ENCODE measurements at regions not wholly inside any gene's neighbourhood (a gene's known extent, or its start where the extent isn't known, plus 50 kb on each side); places are given as distances from the start of the nearest gene placed in this dataset.

DNA sequence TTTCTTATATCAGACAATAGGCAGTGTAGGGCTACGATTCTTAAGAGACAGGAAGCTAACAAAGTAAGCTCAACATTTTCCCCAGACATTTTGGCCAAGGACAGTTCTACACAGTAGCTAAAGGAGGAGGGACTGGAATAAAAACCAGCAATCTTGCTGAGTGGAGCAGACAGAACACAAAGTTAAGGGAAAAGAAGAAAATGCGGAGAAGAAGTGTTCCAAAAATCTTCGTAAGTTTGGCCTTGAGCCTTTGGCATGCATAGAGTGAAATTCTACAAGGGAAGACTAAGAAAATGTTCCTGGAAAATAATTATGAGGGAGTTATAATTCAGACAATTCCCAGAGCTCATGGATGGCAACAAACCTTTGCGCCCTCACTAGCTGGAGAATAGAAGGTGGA is 748.0 kb upstream of the CTNND2 start:
- no peak for ATAC-seq (replicated peaks in 6 of 8)
- Histone ChIP-seq H3K4me3 (no peak overlapping the region), H3K27ac (no peak overlapping the region), H3K4me1 (replicated peaks in 1 of 2) (no peaks in the 10 kb centered on the region)
- WGBS, 10 experiments: 20 to 100% (median 85%) methylated on average over 2 to 4 of the region's 4 CpGs
- in situ Hi-C loops (cut with MboI; ENCODE audit: low pct_unique_long_range_greater_than_20kb in 2 of 9, low sequenced_read_pairs in 9 of 9, unreplicated experiment in 9 of 9): no loop called here

DNA sequence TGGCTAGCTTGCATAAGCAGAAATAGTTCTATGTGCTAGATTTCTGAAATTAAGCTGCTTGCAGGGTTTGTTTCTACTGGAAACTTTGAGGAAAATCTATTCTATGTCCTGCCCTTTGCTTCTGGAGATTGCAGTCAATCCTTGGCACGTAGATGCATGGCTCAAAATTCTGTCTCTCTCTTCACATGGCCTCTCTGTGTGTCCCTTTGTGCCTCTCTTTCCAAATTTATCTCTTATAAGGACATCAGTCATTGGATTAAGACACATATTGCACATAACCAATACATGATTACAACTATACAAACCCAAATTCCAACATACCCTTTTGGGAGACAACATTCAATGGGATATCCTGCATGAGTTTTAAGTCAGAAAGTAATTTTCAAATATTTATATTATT is 744.3 kb upstream of the CTNND2 start:
- H3K4me3 ChIP-seq: no peak overlapping the region
- in situ Hi-C loops (cut with MboI; ENCODE audit: low pct_unique_long_range_greater_than_20kb in 2 of 9, low sequenced_read_pairs in 9 of 9, unreplicated experiment in 9 of 9): no loop called here
- 0 to 100% (median 38%) methylated on average over 1 of the region's 1 CpG; no CpG with 5 or more reads in 3 of the 10 experiments for WGBS, 10 experiments
- ATAC-seq (replicated peaks in 6 of 8): no peak
- H3K4me1 ChIP-seq (replicated peaks in 1 of 2): peaks cover 0 to 7% of the 10 kb centered on the region in 2 donors
- no peak overlapping the region for H3K27ac ChIP-seq

GRCh38 chr5:12647613-12648012 is 743.4 kb upstream of the CTNND2 start:
- in situ Hi-C loops (cut with MboI; ENCODE audit: low pct_unique_long_range_greater_than_20kb in 2 of 9, low sequenced_read_pairs in 9 of 9, unreplicated experiment in 9 of 9): no loop called here
- Histone ChIP-seq H3K27ac (no peak overlapping the region), H3K4me3 (no peak overlapping the region), H3K4me1 (replicated peaks in 1 of 2) (peaks cover 0 to 7% of the 10 kb centered on the region in 2 donors)
- WGBS, 10 experiments: 0 to 100% (median 83%) methylated on average over 1 to 4 of the region's 4 CpGs; no CpG with 5 or more reads in 3 of the 10 experiments
- ATAC-seq (replicated peaks in 6 of 8): no peak

- in situ Hi-C loops (cut with MboI; ENCODE audit: low pct_unique_long_range_greater_than_20kb in 2 of 9, low sequenced_read_pairs in 9 of 9, unreplicated experiment in 9 of 9): no loop called here
- peaks cover 0 to 7% of the 10 kb centered on the region in 2 donors for H3K4me1 ChIP-seq (replicated peaks in 1 of 2)
- ATAC-seq (replicated peaks in 6 of 8): peak in 1 of 8 experiments; percentile 36
- H3K27ac ChIP-seq: no peak overlapping the region
- H3K4me3 ChIP-seq: no peak overlapping the region
Observed at GRCh38 chr5:12645582-12645981, 741.3 kb upstream of the CTNND2 start.

GRCh38 chr5:12636209-12636608 is 732.0 kb upstream of the CTNND2 start:
- WGBS, 10 experiments: 0 to 100% (median 82%) methylated on average over 2 to 5 of the region's 5 CpGs; no CpG with 5 or more reads in 1 of the 10 experiments
- no peak overlapping the region for H3K4me3 ChIP-seq
- no peaks in the 10 kb centered on the region for H3K4me1 ChIP-seq (replicated peaks in 1 of 2)
- no peak for ATAC-seq (replicated peaks in 6 of 8)
- no peak overlapping the region for H3K27ac ChIP-seq
- in situ Hi-C loops (cut with MboI; ENCODE audit: low pct_unique_long_range_greater_than_20kb in 2 of 9, low sequenced_read_pairs in 9 of 9, unreplicated experiment in 9 of 9): no loop called here

GRCh38 chr5:12626556-12626955 is 722.3 kb upstream of the CTNND2 start:
- Histone ChIP-seq H3K4me3 (no peak overlapping the region), H3K27ac (no peak overlapping the region), H3K4me1 (replicated peaks in 1 of 2) (no peaks in the 10 kb centered on the region)
- WGBS, 10 experiments: 47 to 100% (median 80%) methylated on average over 1 to 4 of the region's 5 CpGs; no CpG with 5 or more reads in 3 of the 10 experiments
- in situ Hi-C loops (cut with MboI; ENCODE audit: low pct_unique_long_range_greater_than_20kb in 2 of 9, low sequenced_read_pairs in 9 of 9, unreplicated experiment in 9 of 9): no loop called here
- ATAC-seq (replicated peaks in 6 of 8): no peak

- 5 to 100% (median 80%) methylated on average over 1 to 8 of the region's 8 CpGs; no CpG with 5 or more reads in 2 of the 10 experiments for WGBS, 10 experiments
- ATAC-seq (replicated peaks in 6 of 8): no peak
- H3K4me1 ChIP-seq (replicated peaks in 1 of 2): no peaks in the 10 kb centered on the region
- in situ Hi-C loops (cut with MboI; ENCODE audit: low pct_unique_long_range_greater_than_20kb in 2 of 9, low sequenced_read_pairs in 9 of 9, unreplicated experiment in 9 of 9): no loop called here
- H3K27ac ChIP-seq: no peak overlapping the region
- H3K4me3 ChIP-seq: no peak overlapping the region
Observed at GRCh38 chr5:12625667-12626263, 721.5 kb upstream of the CTNND2 start.

- Histone ChIP-seq H3K27ac (no peak overlapping the region), H3K4me3 (no peak overlapping the region), H3K4me1 (replicated peaks in 1 of 2) (no peaks in the 10 kb centered on the region)
- WGBS, 10 experiments: 0 to 100% (median 83%) methylated on average over 1 to 3 of the region's 4 CpGs; no CpG with 5 or more reads in 2 of the 10 experiments
- in situ Hi-C loops (cut with MboI; ENCODE audit: low pct_unique_long_range_greater_than_20kb in 2 of 9, low sequenced_read_pairs in 9 of 9, unreplicated experiment in 9 of 9): no loop called here
- ATAC-seq (replicated peaks in 6 of 8): no peak
Observed at GRCh38 chr5:12624776-12625560, 720.7 kb upstream of the CTNND2 start.

DNA sequence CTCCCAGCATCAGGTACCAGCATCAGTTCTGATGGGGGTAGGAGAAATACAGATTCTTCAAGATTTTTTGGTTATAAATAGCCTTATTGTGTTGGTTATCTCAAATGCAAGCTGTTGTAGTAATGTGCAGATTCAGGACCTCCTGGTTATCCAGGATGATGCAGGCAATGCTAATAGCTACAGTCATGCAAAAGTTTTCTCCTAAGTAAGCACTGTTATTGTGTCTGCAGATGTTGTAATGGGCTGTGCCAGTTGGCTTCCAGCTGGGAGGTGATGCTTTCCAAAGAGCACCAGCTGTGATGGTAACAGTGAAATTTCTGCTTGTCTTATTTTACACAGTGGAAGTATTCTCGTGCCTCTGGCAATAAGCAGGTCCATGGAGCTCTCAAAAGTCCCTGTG is 719.2 kb upstream of the CTNND2 start:
- H3K4me3 ChIP-seq: no peak overlapping the region
- 0 to 22% (median 17%) methylated on average over 1 of the region's 1 CpG; no CpG with 5 or more reads in 6 of the 10 experiments for WGBS, 10 experiments
- no peak overlapping the region for H3K27ac ChIP-seq
- in situ Hi-C loops (cut with MboI; ENCODE audit: low pct_unique_long_range_greater_than_20kb in 2 of 9, low sequenced_read_pairs in 9 of 9, unreplicated experiment in 9 of 9): no loop called here
- no peak for ATAC-seq (replicated peaks in 6 of 8)
- H3K4me1 ChIP-seq (replicated peaks in 1 of 2): no peaks in the 10 kb centered on the region

GRCh38 chr5:12616093-12616492 is 711.8 kb upstream of the CTNND2 start:
- Histone ChIP-seq H3K4me3 (no peak overlapping the region), H3K27ac (no peak overlapping the region), H3K4me1 (replicated peaks in 1 of 2) (no peaks in the 10 kb centered on the region)
- WGBS, 10 experiments: 0 to 86% (median 50%) methylated on average over 1 to 4 of the region's 4 CpGs; no CpG with 5 or more reads in 1 of the 10 experiments
- in situ Hi-C loops (cut with MboI; ENCODE audit: low pct_unique_long_range_greater_than_20kb in 2 of 9, low sequenced_read_pairs in 9 of 9, unreplicated experiment in 9 of 9): no loop called here
- no peak for ATAC-seq (replicated peaks in 6 of 8)

DNA sequence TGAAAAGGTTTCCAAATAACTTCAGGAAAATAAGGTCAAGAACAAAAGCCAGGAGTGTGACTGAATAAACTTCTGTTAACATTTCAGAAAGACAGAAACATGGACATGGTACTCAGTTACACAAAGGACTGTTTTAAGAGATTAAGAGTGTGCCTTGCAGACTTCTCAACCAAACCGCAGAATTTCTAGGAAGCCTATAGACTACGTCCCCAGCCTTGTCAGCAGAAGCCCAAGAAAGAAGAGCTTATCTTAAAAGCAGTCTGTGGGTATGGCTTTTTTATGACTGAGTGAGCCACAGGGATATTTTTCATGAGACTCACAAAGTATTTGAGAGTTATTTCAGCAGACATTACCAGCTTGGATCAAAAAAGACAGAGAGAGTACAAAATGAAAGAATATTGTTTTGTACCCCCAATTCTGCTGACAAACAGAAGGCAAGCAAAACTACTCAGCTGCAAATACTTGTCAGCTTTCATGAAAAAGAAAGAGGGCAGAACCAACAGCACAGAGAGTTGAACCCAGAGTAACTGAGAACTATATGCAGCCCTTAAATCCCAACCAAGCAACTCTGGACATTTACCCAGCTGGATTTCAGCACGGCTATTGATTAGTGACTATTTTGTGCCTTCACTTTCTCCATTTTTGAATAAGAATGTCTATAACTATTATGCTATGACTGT is 711.0 kb upstream of the CTNND2 start:
- ATAC-seq (replicated peaks in 6 of 8): no peak
- WGBS, 10 experiments: 20 to 100% (median 66%) methylated on average over 1 to 3 of the region's 3 CpGs; no CpG with 5 or more reads in 2 of the 10 experiments
- Histone ChIP-seq H3K27ac (no peak overlapping the region), H3K4me1 (replicated peaks in 1 of 2) (no peaks in the 10 kb centered on the region), H3K4me3 (no peak overlapping the region)
- in situ Hi-C loops (cut with MboI; ENCODE audit: low pct_unique_long_range_greater_than_20kb in 2 of 9, low sequenced_read_pairs in 9 of 9, unreplicated experiment in 9 of 9): no loop called here

DNA sequence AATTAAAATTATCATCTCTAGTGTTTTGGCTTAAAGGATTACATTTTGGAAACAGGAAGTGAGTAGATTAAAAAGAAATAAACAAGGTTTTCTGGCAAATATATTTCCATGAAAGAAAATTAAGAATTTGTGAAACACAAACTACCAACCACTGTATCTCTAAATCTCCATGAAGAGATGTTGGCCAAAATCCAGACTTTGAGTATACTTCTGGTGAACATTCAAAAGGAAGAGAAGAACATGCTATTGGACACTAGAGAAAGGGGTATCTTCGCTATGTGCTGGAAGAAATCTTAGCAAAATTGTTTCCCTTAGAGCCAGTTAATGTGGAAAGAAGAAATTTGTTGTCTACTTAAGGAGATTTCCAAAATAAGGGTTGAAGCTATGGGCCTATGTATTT is 710.4 kb upstream of the CTNND2 start:
- in situ Hi-C loops (cut with MboI; ENCODE audit: low pct_unique_long_range_greater_than_20kb in 2 of 9, low sequenced_read_pairs in 9 of 9, unreplicated experiment in 9 of 9): no loop called here
- Histone ChIP-seq H3K27ac (no peak overlapping the region), H3K4me1 (replicated peaks in 1 of 2) (no peaks in the 10 kb centered on the region), H3K4me3 (no peak overlapping the region)
- ATAC-seq (replicated peaks in 6 of 8): no peak
- WGBS, 10 experiments: 0 to 100% (median 17%) methylated on average over 1 of the region's 1 CpG; no CpG with 5 or more reads in 2 of the 10 experiments

- ATAC-seq (replicated peaks in 6 of 8): no peak
- H3K4me3 ChIP-seq: no peak overlapping the region
- no peak overlapping the region for H3K27ac ChIP-seq
- in situ Hi-C loops (cut with MboI; ENCODE audit: low pct_unique_long_range_greater_than_20kb in 2 of 9, low sequenced_read_pairs in 9 of 9, unreplicated experiment in 9 of 9): no loop called here
- no peaks in the 10 kb centered on the region for H3K4me1 ChIP-seq (replicated peaks in 1 of 2)
Observed at GRCh38 chr5:12611132-12611531, 706.9 kb upstream of the CTNND2 start.
